22Rv1 (cell line): ENCODE measurements at regions not wholly inside any gene's neighbourhood (a gene's known extent, or its start where the extent isn't known, plus 50 kb on each side); places are given as distances from the start of the nearest gene placed in this dataset.

Source experiments
- H3K27ac ChIP-seq: fragments of 450-650 bp; 2 replicates; pipeline ENCODE4 v1.5.1; 2017
- CTCF ChIP-seq: fragments of 450-650 bp; IDR thresholded peaks from 2 replicates; pipeline ENCODE4 v1.5.1; 2017; ENCODE audit warnings: mild to moderate bottlenecking
- ZFX ChIP-seq: fragments of 450-650 bp; IDR thresholded peaks from 2 replicates; pipeline ENCODE4 v1.6.1; 2017; ENCODE audit warnings: antibody characterized with exemption, borderline replicate concordance

GRCh38 chr13:89890806-89891205, 1456.7 kb upstream of the MIR17HG start:
- no peak overlapping the region for H3K27ac ChIP-seq
- no peak for TF ChIP-seq ZFX
- TF ChIP-seq CTCF = no peak

- TF ChIP-seq ZFX (no peak), CTCF (no peak)
- no peak overlapping the region for H3K27ac ChIP-seq
Observed at GRCh38 chr13:89891416-89891815, 1456.1 kb upstream of the MIR17HG start.

- H3K27ac ChIP-seq = no peak overlapping the region
- no peak for TF ChIP-seq ZFX
- no peak for TF ChIP-seq CTCF
Observed at GRCh38 chr13:89897681-89898080, 1449.8 kb upstream of the MIR17HG start.

GRCh38 chr13:89899302-89900103, 1448.0 kb upstream of the MIR17HG start:
- TF ChIP-seq ZFX (no peak), CTCF (no peak)
- H3K27ac ChIP-seq = no peak overlapping the region

GRCh38 chr13:89900104-89900765, 1447.3 kb upstream of the MIR17HG start:
- TF ChIP-seq CTCF = no peak
- TF ChIP-seq ZFX = no peak
- H3K27ac ChIP-seq = no peak overlapping the region

GRCh38 chr13:89902223-89902622, 1445.3 kb upstream of the MIR17HG start:
- H3K27ac ChIP-seq = no peak overlapping the region
- TF ChIP-seq ZFX (no peak), CTCF (no peak)

- TF ChIP-seq CTCF (no peak), ZFX (no peak)
Observed at GRCh38 chr13:89903115-89903514, 1444.4 kb upstream of the MIR17HG start.

More at GRCh38 chr13:89903115-89903514, 1444.4 kb upstream of the MIR17HG start:
- H3K27ac ChIP-seq = no peak overlapping the region
